ENCODE measurements at regions not wholly inside any gene's neighbourhood (a gene's known extent, or its start where the extent isn't known, plus 50 kb on each side); places are given as distances from the start of the nearest gene placed in this dataset.

GRCh38 chr18:45341454-45341853, 273.8 kb upstream of the SLC14A2 start:
- H2AFZ ChIP-seq (ENCODE audit: low read length), result no peak overlapping the region
- intact Hi-C loops (cut with micrococcal nuclease; ENCODE audit: unreplicated experiment) (no loop called here), in situ Hi-C loops (cut with HindIII; ENCODE audit: extremely low pct_ligation_motif_present, low pct_unique_long_range_greater_than_20kb) (no loop called here)
- no peaks in the 10 kb centered on the region for H4K20me1 ChIP-seq (ENCODE audit: insufficient read depth, low read length)
- no peaks in the 10 kb centered on the region for H3K9me3 ChIP-seq (ENCODE audit: low read length)
- ChIA-PET POLR2A (no interaction called here), CTCF (ENCODE audit: low intra/inter-chr PET ratio, low total read pairs) (no interaction called here)
- no peak for DNase-seq (ENCODE audit: low spot score)
- 0% methylated on average over 2 of the region's 2 CpGs for WGBS (ENCODE audit: low lambda C conversion rate)
- H3K36me3 ChIP-seq (replicated peaks in 1 of 2; ENCODE audit: control insufficient read depth in 1 of 2, insufficient read depth in 2 of 2, low read length in 2 of 2), result no peaks in the 10 kb centered on the region
- H3K4me1 ChIP-seq (ENCODE audit: insufficient read depth, low read length), result no peaks in the 10 kb centered on the region
- no peak overlapping the region for H3K4me3 ChIP-seq (replicated peaks in 1 of 3; ENCODE audit: insufficient read depth in 1 of 3, low read depth in 2 of 3, low read length in 3 of 3)
- no peaks in the 10 kb centered on the region for H3K27me3 ChIP-seq (ENCODE audit: control insufficient read depth in 1 of 2, insufficient read depth in 2 of 2, low read length in 2 of 2)
- peak; percentile 46; the same call in 1 of the 2 replicates for TF ChIP-seq ZNF362 (CRISPR knock-in tag; IDR thresholded peaks at IDR 0.05; ENCODE audit: borderline replicate concordance)
- no peak for TF ChIP-seq CERS6 (CRISPR knock-in tag; IDR thresholded peaks at IDR 0.05)
- TF ChIP-seq PHF8 (CRISPR knock-in tag; IDR thresholded peaks at IDR 0.05), result no peak
- no peak for FAIRE-seq
- H3K9ac ChIP-seq (ENCODE audit: insufficient read depth, low read depth, low read length), result no peak overlapping the region
- no peaks in the 10 kb centered on the region for H3K79me2 ChIP-seq (ENCODE audit: insufficient read depth, low read length)
- no peak overlapping the region for H3K27ac ChIP-seq (ENCODE audit: extremely low read length, insufficient read depth, low read length)
- no peak overlapping the region for H3K4me2 ChIP-seq (ENCODE audit: low read depth, low read length)
- ATAC-seq, result no peak
- no TSS peak for BruUV-seq (replicated peaks)

GRCh38 chr18:45342166-45342565, 273.1 kb upstream of the SLC14A2 start:
- in situ Hi-C loops (cut with HindIII; ENCODE audit: extremely low pct_ligation_motif_present, low pct_unique_long_range_greater_than_20kb) (no loop called here), intact Hi-C loops (cut with micrococcal nuclease; ENCODE audit: unreplicated experiment) (no loop called here)
- Histone ChIP-seq H4K20me1 (ENCODE audit: insufficient read depth, low read length) (no peaks in the 10 kb centered on the region), H3K4me1 (ENCODE audit: insufficient read depth, low read length) (no peaks in the 10 kb centered on the region), H3K79me2 (ENCODE audit: insufficient read depth, low read length) (no peaks in the 10 kb centered on the region), H3K9me3 (ENCODE audit: low read length) (no peaks in the 10 kb centered on the region), H3K9ac (ENCODE audit: insufficient read depth, low read depth, low read length) (no peak overlapping the region), H3K36me3 (replicated peaks in 1 of 2; ENCODE audit: control insufficient read depth in 1 of 2, insufficient read depth in 2 of 2, low read length in 2 of 2) (no peaks in the 10 kb centered on the region), H3K27me3 (ENCODE audit: control insufficient read depth in 1 of 2, insufficient read depth in 2 of 2, low read length in 2 of 2) (no peaks in the 10 kb centered on the region), H2AFZ (ENCODE audit: low read length) (no peak overlapping the region), H3K4me2 (ENCODE audit: low read depth, low read length) (no peak overlapping the region), H3K27ac (ENCODE audit: extremely low read length, insufficient read depth, low read length) (no peak overlapping the region), H3K4me3 (replicated peaks in 1 of 3; ENCODE audit: insufficient read depth in 1 of 3, low read depth in 2 of 3, low read length in 3 of 3) (no peak overlapping the region)
- CTCF ChIA-PET (ENCODE audit: low intra/inter-chr PET ratio, low total read pairs), result no interaction called here
- BruUV-seq (replicated peaks), result no TSS peak
- 0% methylated on average over 3 of the region's 3 CpGs for WGBS (ENCODE audit: low lambda C conversion rate)
- DNase-seq (ENCODE audit: low spot score) (no peak), FAIRE-seq (no peak), ATAC-seq (no peak)
- POLR2A ChIA-PET, result no interaction called here
- TF ChIP-seq ZNF280B (CRISPR knock-in tag; IDR thresholded peaks at IDR 0.05; ENCODE audit: borderline replicate concordance) (no peak), ZNF883 (CRISPR knock-in tag; IDR thresholded peaks at IDR 0.05; ENCODE audit: not compliant biosample characterization) (no peak), NR2C2 (CRISPR knock-in tag; IDR thresholded peaks at IDR 0.05; ENCODE audit: borderline replicate concordance) (no peak), ZNF567 (CRISPR knock-in tag; IDR thresholded peaks at IDR 0.05; ENCODE audit: borderline replicate concordance) (no peak), NRL (CRISPR knock-in tag; IDR thresholded peaks at IDR 0.05; ENCODE audit: borderline replicate concordance) (no peak), ZBTB46 (CRISPR knock-in tag; IDR thresholded peaks at IDR 0.05; ENCODE audit: borderline replicate concordance) (no peak), HMGA1 (CRISPR knock-in tag; conservative IDR thresholded peaks at IDR 0.05) (no peak), ZFP36L1 (CRISPR knock-in tag; IDR thresholded peaks at IDR 0.05) (no peak), ZNF598 (CRISPR knock-in tag; IDR thresholded peaks at IDR 0.05; ENCODE audit: borderline replicate concordance) (no peak), ZNF878 (CRISPR knock-in tag; IDR thresholded peaks at IDR 0.05) (no peak)
